AML-193 (cell line): ENCODE measurements at regions not wholly inside any gene's neighbourhood (a gene's known extent, or its start where the extent isn't known, plus 50 kb on each side); places are given as distances from the start of the nearest gene placed in this dataset.
"Not testable (repeated sequence)": the region's sequence is repeated elsewhere in the genome, so short reads cannot be mapped to it uniquely, and the experiment has no call there.

ENCODE experiments used
- DNase-seq, 2 experiments: peaks; one replicate each; lab custom pipeline; 2025; lab: John Stamatoyannopoulos, UW

GRCh38 chr2:142757111-142757510 is 120.4 kb upstream of the KYNU start:
- DNase-seq = no peak

- no peak for DNase-seq
Measured at GRCh38 chr2:142756430-142756829, 121.0 kb upstream of the KYNU start.

GRCh38 chr2:142755191-142755590 is 122.3 kb upstream of the KYNU start:
- no peak for DNase-seq

GRCh38 chr2:142754182-142754581 is 123.3 kb upstream of the KYNU start:
- no peak for DNase-seq

GRCh38 chr2:142750858-142751257 is 126.6 kb upstream of the KYNU start:
- no peak for DNase-seq

- no peak for DNase-seq
Measured at GRCh38 chr2:142748559-142749099, 128.8 kb upstream of the KYNU start.

GRCh38 chr2:142745691-142746090 is 131.8 kb upstream of the KYNU start:
- DNase-seq = no peak

GRCh38 chr2:142742371-142743214 is 134.9 kb upstream of the KYNU start:
- DNase-seq = no peak

- DNase-seq = no peak
Measured at GRCh38 chr2:142741764-142742269, 135.6 kb upstream of the KYNU start.

GRCh38 chr2:142734770-142735169 is 142.7 kb upstream of the KYNU start:
- no peak for DNase-seq

GRCh38 chr2:142734231-142734630 is 143.2 kb upstream of the KYNU start:
- DNase-seq = no peak

GRCh38 chr2:142729814-142730213 is 147.7 kb upstream of the KYNU start:
- not testable (repeated sequence) for DNase-seq

- not testable (repeated sequence) for DNase-seq
Measured at GRCh38 chr2:142727821-142728478, 149.5 kb upstream of the KYNU start.

GRCh38 chr2:142725386-142725785 is 152.1 kb upstream of the KYNU start:
- no peak for DNase-seq

- DNase-seq = no peak
Measured at GRCh38 chr2:142724713-142725349, 152.6 kb upstream of the KYNU start.

GRCh38 chr2:142724186-142724585 is 153.3 kb upstream of the KYNU start:
- no peak for DNase-seq

- DNase-seq = no peak
Measured at GRCh38 chr2:142723236-142723635, 154.2 kb upstream of the KYNU start.

GRCh38 chr2:142722569-142722968 is 154.9 kb upstream of the KYNU start:
- no peak for DNase-seq

GRCh38 chr2:142722086-142722485 is 155.4 kb upstream of the KYNU start:
- no peak for DNase-seq

GRCh38 chr2:142721015-142721414 is 156.4 kb upstream of the KYNU start:
- no peak for DNase-seq

GRCh38 chr2:142718576-142719155 is 158.8 kb upstream of the KYNU start:
- no peak for DNase-seq
